GM18520 (cell line): ENCODE measurements at regions not wholly inside any gene's neighbourhood (a gene's known extent, or its start where the extent isn't known, plus 50 kb on each side); places are given as distances from the start of the nearest gene placed in this dataset.
A peak's percentile ranks its signal among the peaks of the same experiment; 100 is the strongest.

ENCODE experiments used
- ATAC-seq: cut with Tn5 transposase; IDR thresholded peaks from one replicate; pipeline ENCODE4 v1.9.1; 2021; ENCODE audit not compliant: unreplicated experiment

DNA sequence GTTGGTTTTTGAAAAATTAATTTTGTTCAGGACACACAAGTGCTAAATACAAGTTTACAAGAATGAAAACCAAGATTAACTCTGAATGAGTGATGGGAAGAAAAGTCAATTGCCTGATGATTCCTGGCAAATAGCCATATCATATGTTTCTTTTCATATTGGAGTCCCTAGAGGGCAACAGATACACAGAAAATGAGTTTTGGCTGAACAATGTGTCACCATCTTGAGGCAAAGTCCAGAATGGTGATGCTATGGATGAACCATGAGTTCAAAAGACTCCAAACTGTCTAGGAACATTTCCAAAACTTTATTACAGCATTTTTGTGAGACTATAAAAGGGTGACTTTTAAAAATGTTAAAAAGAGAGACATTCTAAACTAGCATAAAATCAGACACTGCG, 382.9 kb downstream of the TMEM161B start:
- ATAC-seq, result no peak

- ATAC-seq, result no peak
Measured at GRCh38 chr5:87877495-87877894, 391.1 kb downstream of the TMEM161B start.

- peak; percentile 40 for ATAC-seq
Measured at GRCh38 chr5:87877023-87877422, 391.6 kb downstream of the TMEM161B start.

DNA sequence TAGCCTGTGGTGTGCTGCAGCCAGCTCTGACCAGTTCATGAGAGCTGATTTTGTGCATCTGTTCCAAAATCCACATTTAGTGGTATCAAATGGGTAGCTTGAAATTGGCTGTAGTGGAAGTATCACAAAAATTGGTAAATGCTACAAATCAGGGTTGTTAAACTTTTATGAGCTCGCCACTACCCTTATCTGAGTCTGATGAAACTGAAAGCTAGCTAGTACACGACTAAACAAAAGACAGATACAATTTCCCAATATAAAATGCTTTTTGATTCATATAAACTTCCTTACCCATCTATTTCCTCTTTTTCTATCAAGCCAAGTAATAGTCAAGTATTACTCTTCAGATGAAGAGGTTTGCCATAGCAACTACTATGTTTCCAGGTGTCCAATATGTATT, 392.0 kb downstream of the TMEM161B start:
- ATAC-seq, result peak; percentile 28

- ATAC-seq, result no peak
Measured at GRCh38 chr5:87872986-87873385, 395.7 kb downstream of the TMEM161B start.

DNA sequence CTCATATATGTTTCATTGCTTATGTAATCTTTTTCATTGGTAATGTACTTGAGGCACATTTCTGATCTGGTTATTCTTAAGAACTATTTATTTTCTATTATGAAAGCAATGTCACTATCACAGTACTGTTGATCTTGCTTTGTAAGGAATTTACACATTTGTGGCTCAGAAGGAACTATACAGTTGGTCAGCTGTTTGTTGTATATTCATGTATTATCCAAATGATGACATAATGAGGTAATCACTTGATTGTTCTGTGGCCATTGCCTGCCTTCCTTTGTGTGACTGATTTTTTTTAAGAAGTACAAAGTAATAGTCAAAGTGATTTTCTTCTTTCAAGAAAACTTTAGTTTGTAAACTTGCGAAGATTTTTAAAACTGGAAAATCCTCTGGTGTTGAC, 399.9 kb downstream of the TMEM161B start:
- ATAC-seq, result no peak

GRCh38 chr5:87867281-87867680, 401.4 kb downstream of the TMEM161B start:
- ATAC-seq, result no peak

DNA sequence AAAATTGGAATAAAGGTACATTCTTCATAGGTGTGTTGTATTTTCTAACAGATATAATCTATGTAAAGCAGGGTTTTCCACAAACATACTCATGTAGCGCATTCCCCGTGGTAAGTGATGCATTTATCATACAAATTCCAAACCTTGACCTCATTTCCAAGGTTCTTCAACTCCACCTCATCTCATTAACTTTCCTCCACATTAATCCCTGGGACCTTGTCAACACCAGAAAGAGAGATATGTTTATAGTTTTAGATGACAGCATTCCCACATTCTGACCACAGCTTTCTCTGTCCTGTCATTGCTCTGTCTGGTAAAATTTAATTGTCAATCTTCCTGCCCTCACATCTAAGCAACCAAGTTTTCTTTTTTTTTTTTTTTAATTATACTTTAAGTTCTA, 415.1 kb downstream of the TMEM161B start:
- no peak for ATAC-seq

GRCh38 chr5:87851603-87852002, 417.0 kb downstream of the TMEM161B start:
- ATAC-seq, result no peak

DNA sequence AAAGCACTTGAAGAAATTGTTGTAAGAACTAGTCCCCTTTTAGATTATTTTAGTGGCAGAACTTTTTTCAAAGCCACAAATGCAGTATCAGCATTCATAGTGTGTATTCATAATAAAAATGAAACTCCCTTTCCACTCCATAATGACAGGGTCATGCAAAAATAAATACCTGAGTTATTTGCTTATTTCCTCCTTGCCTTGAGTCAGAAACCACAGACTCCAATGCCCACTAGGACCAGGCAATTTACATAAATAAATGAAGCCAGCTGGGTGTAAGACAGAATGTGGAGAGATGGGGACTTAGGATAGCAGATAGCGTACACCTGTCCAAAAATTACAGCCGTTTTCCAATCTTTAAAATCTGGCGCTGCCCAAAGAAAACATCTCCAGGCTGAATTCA, 417.8 kb downstream of the TMEM161B start:
- ATAC-seq, result no peak

GRCh38 chr5:87845734-87846133, 422.9 kb downstream of the TMEM161B start:
- ATAC-seq, result no peak

DNA sequence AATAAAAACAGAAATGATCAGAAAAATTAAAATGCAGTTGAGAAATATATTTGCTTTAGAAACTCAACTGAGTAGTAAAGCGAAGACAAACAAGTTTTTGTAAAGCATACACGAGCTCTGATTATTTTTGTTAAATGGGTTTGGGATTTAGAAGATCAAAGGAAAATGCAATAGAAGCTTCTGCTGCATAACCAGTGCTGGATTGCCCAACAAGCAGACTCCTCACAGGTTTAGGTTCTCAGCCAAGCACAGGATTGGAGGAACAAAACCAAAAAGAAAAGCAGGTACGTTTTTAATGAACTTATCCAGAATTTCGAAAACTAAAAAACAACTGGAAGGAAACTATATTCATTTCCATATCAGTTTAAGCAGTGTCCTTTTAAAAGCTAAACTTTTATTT, 423.8 kb downstream of the TMEM161B start:
- ATAC-seq, result no peak

- no peak for ATAC-seq
Measured at GRCh38 chr5:87844449-87844848, 424.2 kb downstream of the TMEM161B start.

DNA sequence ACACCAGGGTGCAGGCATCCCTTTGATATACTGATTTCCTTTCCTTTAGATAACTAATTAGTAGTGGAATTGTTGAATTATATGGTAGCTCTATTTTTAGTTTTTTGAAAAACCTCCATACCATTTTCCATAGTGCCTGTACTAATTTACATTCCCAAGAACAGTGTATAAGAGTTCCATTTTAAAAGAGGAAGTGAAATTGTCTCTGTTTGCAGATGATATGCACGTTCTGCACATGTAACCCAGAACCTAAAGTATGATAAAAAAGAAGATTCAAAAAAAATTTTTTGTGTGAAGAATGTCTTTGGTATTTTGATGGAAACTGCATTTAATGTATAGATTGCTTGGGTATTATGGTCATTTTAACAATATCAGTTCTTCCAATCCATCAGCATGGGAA, 424.0 kb upstream of the CCNH start:
- no peak for ATAC-seq

DNA sequence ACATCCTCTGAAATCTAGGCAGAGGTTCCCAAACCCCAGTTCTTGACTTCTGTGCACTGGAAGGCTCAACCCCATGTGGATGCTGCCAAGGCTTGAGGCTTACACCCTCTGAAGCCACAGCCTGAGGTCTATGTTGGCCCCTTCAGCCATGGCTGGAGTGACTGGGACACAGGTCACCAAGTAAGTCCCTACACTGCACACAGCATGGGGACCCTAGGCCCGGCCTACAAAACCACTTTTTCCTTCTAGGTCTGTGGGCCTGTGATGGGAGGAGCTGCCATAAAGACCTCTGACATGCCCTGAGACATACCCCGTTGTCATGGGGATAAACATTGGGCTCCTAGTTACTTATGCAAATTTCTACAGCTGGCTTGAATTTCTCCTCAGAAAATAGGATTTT, 418.8 kb upstream of the CCNH start:
- ATAC-seq, result no peak

DNA sequence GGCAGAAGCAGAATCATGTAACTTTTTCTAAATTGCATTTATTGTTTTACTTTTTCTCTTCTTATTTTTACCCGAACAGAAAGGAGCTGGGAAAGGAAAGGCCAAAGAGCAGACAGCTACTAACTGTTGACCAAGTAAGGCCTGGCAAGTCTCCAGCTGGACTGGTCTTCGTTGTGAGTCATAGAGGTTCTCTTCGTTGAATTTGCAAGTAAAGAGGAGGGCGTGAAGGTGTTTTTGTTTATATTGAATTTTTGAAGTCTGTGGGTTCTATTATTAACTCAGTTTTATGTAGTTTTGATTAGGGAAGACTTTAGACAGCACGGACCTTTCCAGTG, 416.5 kb upstream of the CCNH start:
- no peak for ATAC-seq

DNA sequence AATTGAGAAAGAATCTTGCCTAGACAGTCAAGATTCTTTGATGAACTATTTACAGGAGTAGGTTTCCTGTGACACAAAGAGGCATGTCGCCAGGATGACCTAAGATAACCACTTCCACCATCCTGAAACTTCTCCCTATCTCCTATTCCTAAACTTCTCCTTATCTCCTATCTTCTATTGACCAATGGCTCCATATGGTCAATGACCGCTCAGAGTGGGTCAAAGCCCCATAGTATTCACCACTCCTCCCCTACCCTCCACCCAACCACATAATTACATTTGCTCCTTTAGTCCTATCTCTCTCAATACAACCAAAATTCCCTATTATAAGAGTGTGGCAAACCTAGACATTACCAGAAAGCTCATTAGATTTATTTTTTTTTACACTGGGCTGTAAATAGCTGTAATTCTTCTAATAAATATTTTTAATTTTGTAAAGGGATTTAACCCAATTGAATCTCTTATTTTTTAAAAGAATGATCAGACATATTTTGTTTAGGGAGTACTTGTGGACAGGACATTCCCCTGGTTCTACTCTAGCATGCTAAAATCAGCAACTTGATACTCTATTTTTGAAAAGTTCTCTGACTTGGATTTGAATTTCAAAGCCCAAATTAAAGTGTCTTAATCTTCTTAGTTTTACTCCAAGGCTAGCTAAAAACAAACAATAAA, 416.0 kb upstream of the CCNH start:
- ATAC-seq, result no peak

GRCh38 chr5:87827539-87827938, 414.8 kb upstream of the CCNH start:
- ATAC-seq, result no peak

DNA sequence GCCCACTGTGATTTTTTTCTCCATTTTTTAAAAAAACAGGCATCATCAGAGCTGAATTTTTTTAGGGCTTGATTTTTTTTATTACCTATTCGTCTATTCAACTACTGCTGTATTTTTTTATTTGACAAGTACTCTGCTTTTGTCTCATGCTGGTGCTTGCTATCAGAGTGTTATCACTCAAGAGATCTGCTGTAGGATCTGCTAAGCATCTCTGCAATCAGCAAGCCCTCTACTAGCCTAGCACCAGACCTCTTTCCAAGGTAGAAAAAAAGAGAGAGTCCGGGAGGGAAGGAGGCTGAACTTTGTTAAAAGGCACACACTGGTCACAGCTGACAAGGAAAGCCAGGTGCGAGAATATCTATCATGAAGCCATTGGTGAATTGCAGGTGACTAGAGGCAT, 413.8 kb upstream of the CCNH start:
- ATAC-seq, result no peak

DNA sequence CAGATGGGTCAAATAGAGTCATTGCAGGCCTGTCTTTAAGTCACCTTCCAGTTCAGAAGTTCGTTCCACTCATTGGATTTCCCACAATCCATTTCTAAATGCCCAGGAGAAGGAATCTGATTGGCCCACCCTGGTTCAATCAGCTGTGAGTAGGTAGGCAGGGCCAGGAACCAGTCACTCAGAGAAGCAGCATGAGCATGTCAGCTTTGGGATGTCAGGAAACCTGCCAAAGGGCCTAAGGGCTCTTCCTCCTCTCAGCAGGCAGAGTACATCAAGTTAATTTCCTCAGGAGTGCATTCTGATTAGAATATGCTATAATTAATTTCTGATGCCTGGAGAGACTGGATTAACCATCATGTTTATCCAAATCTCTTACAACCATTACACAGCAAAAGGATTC, 412.9 kb upstream of the CCNH start:
- no peak for ATAC-seq

DNA sequence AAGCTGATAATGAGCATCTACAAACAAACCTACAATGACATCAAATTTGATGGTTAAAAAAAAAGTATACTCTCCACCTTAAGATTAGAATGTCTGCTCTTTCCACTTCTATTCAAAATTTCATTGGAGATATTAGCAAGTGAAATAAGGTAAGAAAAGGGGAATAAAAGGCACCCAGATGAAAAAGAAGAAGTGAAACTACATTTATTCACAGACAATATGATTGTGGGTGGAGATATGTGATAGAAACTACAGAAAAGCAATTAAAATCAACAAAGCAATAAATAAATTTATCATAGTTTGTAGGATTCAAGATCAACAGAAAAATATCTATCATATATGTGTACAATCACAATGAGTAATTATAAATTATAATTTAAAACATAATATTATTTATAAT, 395.1 kb upstream of the CCNH start:
- no peak for ATAC-seq

- ATAC-seq, result no peak
Measured at GRCh38 chr5:87803352-87803751, 390.6 kb upstream of the CCNH start.

DNA sequence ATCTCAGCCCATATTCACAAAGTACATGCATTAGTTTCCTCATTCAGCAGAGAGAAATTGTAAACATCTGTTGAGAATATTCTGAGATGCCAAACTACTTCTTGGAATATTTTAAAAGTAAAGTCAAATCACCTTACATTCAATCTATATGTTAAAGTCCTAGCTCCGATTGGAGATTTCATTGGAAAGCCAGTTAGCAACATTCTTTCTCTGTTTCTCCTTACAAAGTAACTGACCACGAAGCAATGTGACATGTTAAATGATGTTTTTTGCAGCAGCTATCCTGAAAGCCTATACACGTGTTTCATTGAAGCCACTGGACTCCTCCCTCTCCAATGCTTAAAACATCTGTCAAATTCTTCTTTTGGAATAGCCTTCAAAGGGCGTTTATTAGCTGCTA, 379.1 kb upstream of the CCNH start:
- no peak for ATAC-seq

DNA sequence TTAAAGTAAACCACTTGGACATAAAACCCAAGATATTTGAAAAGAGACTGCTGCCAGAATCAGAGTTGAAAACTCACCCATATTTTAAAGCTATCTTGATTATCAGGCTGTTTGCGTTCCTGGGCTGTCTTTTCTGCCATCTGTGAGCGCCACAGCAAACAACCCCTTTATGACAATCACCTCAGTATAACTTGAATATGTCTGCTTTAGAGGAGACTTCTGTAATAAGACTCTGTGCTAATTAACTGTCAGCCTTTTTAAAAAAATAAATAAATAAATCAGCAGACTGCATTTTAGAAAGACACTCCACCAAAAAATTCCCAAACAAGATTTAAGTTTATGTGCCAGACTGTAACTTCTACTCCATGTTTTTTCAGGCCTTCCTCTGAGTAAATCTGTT, 375.7 kb upstream of the CCNH start:
- no peak for ATAC-seq
